ENCODE measurements at regions not wholly inside any gene's neighbourhood (a gene's known extent, or its start where the extent isn't known, plus 50 kb on each side); places are given as distances from the start of the nearest gene placed in this dataset.

DNA sequence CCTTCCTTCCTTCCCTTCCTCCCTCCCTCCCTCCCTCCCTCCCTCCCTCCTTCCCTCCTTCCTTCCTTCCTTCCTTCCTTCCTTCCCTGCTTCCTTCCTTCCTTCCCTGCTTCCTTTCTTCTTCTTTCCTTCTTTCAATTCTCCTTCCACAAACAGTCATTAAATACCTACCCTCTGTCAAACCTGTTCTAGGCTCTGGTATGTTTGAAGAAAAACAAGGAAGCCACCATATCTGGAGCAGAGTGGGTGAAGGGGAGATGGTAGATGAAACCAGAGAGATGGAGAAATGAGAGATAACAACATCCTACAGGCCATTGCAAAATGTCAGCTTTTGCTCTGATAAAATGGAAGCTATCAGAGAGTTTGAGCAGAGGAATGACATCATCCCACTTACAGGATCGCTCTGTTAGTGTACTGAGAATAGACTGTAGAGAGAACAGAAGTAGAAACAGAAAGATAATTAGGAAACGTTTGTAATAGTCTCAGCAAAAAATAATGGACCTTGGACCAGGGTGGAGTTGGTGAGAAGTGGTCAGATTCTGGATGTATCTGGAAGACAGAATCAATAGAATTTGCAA, 334.0 kb downstream of the STIM2 start:
- H3K27me3 ChIP-seq (ENCODE audit: insufficient read depth, poor library complexity, severe bottlenecking), result no peaks in the 10 kb centered on the region
- H3K4me3 ChIP-seq (replicated peaks; ENCODE audit: insufficient read depth, low read length), result no peak overlapping the region
- no peak for TF ChIP-seq SPI1 (IDR thresholded peaks at IDR 0.05; ENCODE audit: borderline replicate concordance, low read depth)
- no peak for TF ChIP-seq GABPA (IDR thresholded peaks at IDR 0.05; ENCODE audit: low read depth)
- TF ChIP-seq, protein P1, sequence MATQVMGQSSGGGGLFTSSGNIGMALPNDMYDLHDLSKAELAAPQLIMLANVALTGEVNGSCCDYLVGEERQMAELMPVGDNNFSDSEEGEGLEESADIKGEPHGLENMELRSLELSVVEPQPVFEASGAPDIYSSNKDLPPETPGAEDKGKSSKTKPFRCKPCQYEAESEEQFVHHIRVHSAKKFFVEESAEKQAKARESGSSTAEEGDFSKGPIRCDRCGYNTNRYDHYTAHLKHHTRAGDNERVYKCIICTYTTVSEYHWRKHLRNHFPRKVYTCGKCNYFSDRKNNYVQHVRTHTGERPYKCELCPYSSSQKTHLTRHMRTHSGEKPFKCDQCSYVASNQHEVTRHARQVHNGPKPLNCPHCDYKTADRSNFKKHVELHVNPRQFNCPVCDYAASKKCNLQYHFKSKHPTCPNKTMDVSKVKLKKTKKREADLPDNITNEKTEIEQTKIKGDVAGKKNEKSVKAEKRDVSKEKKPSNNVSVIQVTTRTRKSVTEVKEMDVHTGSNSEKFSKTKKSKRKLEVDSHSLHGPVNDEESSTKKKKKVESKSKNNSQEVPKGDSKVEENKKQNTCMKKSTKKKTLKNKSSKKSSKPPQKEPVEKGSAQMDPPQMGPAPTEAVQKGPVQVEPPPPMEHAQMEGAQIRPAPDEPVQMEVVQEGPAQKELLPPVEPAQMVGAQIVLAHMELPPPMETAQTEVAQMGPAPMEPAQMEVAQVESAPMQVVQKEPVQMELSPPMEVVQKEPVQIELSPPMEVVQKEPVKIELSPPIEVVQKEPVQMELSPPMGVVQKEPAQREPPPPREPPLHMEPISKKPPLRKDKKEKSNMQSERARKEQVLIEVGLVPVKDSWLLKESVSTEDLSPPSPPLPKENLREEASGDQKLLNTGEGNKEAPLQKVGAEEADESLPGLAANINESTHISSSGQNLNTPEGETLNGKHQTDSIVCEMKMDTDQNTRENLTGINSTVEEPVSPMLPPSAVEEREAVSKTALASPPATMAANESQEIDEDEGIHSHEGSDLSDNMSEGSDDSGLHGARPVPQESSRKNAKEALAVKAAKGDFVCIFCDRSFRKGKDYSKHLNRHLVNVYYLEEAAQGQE (IDR thresholded peaks at IDR 0.05; ENCODE audit: insufficient replicate concordance, low read depth), result no peak
- no peak for TF ChIP-seq POLR2AphosphoS5 (IDR thresholded peaks at IDR 0.05; ENCODE audit: low read depth)
- TF ChIP-seq, protein P2, sequence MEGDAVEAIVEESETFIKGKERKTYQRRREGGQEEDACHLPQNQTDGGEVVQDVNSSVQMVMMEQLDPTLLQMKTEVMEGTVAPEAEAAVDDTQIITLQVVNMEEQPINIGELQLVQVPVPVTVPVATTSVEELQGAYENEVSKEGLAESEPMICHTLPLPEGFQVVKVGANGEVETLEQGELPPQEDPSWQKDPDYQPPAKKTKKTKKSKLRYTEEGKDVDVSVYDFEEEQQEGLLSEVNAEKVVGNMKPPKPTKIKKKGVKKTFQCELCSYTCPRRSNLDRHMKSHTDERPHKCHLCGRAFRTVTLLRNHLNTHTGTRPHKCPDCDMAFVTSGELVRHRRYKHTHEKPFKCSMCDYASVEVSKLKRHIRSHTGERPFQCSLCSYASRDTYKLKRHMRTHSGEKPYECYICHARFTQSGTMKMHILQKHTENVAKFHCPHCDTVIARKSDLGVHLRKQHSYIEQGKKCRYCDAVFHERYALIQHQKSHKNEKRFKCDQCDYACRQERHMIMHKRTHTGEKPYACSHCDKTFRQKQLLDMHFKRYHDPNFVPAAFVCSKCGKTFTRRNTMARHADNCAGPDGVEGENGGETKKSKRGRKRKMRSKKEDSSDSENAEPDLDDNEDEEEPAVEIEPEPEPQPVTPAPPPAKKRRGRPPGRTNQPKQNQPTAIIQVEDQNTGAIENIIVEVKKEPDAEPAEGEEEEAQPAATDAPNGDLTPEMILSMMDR (IDR thresholded peaks at IDR 0.05; ENCODE audit: insufficient read depth, low read length), result no peak
- DNase-seq (ENCODE audit: low read depth in 1 of 2, low spot score in 1 of 2), result no peak
- no peak overlapping the region for H3K27ac ChIP-seq (replicated peaks)

DNA sequence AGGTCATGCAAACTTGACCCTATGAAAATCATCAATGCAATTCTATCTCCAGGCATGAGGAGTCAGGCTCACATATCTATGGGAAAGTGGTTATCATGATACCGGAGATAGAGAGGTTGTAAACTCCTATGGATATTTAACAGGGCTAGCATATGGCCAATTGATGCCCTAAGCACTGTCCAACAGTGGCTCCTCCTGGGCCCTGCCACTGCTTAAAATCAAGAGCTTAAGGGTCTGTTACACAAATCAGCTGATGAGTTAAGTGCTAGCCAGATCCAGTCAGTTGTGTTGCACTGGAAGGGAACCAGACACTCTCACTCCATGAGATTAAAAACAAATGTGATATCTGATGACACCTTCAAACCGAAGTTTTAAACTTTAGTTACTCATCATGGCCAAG, 337.6 kb downstream of the STIM2 start:
- DNase-seq (ENCODE audit: low read depth in 1 of 2, low spot score in 1 of 2), result no peak
- Histone ChIP-seq H3K27ac (replicated peaks) (no peak overlapping the region), H3K27me3 (ENCODE audit: insufficient read depth, poor library complexity, severe bottlenecking) (no peaks in the 10 kb centered on the region), H3K4me3 (replicated peaks; ENCODE audit: insufficient read depth, low read length) (no peak overlapping the region)
- TF ChIP-seq, protein P1 (IDR thresholded peaks at IDR 0.05; ENCODE audit: insufficient replicate concordance, low read depth), result no peak
- TF ChIP-seq GABPA (IDR thresholded peaks at IDR 0.05; ENCODE audit: low read depth), result no peak
- TF ChIP-seq, protein P2 (IDR thresholded peaks at IDR 0.05; ENCODE audit: insufficient read depth, low read length), result no peak
- TF ChIP-seq SPI1 (IDR thresholded peaks at IDR 0.05; ENCODE audit: borderline replicate concordance, low read depth), result no peak
- no peak for TF ChIP-seq POLR2AphosphoS5 (IDR thresholded peaks at IDR 0.05; ENCODE audit: low read depth)

DNA sequence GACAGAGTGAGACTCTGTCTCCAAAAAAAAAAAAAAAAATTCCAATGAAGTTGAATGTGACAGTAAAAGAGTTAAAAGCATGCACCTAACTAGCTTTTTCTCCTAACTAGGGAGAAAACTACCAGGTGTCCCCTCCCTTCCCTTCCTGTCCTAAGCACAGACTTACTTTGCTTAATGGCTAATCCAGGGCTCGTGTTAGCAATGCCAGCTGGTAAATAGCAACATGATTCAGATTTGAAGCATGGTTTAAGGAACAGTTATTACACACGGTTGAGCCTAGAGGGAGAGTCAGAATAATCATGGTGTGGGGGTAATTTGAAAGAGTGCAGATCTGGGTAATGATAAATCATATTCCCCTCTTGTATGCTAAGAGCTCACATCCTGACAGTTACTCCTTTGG, 338.3 kb downstream of the STIM2 start:
- Histone ChIP-seq H3K27me3 (ENCODE audit: insufficient read depth, poor library complexity, severe bottlenecking) (no peaks in the 10 kb centered on the region), H3K27ac (replicated peaks) (no peak overlapping the region), H3K4me3 (replicated peaks; ENCODE audit: insufficient read depth, low read length) (no peak overlapping the region)
- DNase-seq (ENCODE audit: low read depth in 1 of 2, low spot score in 1 of 2), result no peak
- TF ChIP-seq GABPA (IDR thresholded peaks at IDR 0.05; ENCODE audit: low read depth) (no peak), SPI1 (IDR thresholded peaks at IDR 0.05; ENCODE audit: borderline replicate concordance, low read depth) (no peak), POLR2AphosphoS5 (IDR thresholded peaks at IDR 0.05; ENCODE audit: low read depth) (no peak)
- TF ChIP-seq, protein P1 (IDR thresholded peaks at IDR 0.05; ENCODE audit: insufficient replicate concordance, low read depth), result no peak
- TF ChIP-seq, protein P2 (IDR thresholded peaks at IDR 0.05; ENCODE audit: insufficient read depth, low read length), result no peak

Data from HL-60 (cell line).